ENCODE measurements at regions not wholly inside any gene's neighbourhood (a gene's known extent, or its start where the extent isn't known, plus 50 kb on each side); places are given as distances from the start of the nearest gene placed in this dataset.

DNA sequence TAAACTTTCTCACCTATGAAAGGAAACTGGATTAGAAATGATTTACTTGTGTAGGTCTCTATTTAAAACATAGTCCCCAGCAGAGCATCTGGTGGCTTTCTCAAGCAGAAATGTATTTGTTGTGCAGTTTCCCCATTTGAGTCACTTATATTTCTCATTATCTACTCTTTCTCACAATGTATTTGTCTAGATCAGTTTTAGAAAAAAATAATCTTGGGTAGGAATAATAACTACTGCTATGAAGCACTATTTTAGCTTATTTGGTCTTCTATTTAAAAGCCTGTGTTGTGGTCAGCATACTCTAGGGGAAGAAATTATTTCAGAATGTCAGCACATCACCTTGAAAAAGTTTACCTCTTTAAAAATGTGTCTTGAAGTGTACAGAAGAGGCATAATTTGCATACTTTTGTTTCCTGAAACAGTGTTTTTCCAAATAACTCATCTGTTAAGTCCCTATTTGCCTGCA, 60.9 kb upstream of the PRL start:
- TF ChIP-seq EZH2 (IDR thresholded peaks at IDR 0.05; ENCODE audit: insufficient read depth, poor library complexity, severe bottlenecking) (no peak), EZH2phosphoT487 (IDR thresholded peaks at IDR 0.05; ENCODE audit: insufficient read depth, low read depth) (no peak)

All from GM23248 (cell line).